OCI-LY7 (cell line): ENCODE measurements at regions not wholly inside any gene's neighbourhood (a gene's known extent, or its start where the extent isn't known, plus 50 kb on each side); places are given as distances from the start of the nearest gene placed in this dataset.

ENCODE experiments used
- EZH2phosphoT487 ChIP-seq: fragments of 200-600 bp; sonication (generic); IDR thresholded peaks from 2 replicates; pipeline ENCODE4 v1.6.1; 2018; ENCODE audit warnings: low read depth, borderline replicate concordance, mild to moderate bottlenecking, mixed run types, antibody characterized with exemption, low read length, moderate library complexity, mixed read lengths
- TF ChIP-seq, protein P1 (sequence below): fragments of 200-600 bp; sonication (generic); conservative IDR thresholded peaks from 2 replicates; pipeline ENCODE4 v1.5.1; 2014; ENCODE audit warnings: mild to moderate bottlenecking, antibody characterized with exemption, low read length, moderate library complexity, mixed read lengths

DNA sequence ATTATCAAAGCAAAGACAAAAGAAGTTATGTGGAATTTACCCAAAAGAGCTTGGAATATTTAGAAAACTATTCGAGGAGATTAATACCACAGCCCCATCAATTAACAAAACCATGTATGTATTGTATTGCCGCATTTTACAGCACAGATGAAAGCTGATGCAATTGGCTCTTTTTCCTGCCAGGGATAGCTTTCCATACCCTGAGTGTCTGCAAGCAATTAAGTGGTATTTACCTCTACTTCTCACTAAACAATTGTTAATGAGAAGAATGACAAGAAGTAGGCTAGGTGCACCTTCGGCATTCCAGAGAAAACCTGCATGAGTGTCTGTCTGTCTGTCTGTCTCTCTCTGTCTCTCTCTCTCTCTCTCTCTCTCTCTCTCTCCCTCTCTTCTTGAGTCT is 219.5 kb downstream of the PAPSS1 start:
- TF ChIP-seq, protein P1, sequence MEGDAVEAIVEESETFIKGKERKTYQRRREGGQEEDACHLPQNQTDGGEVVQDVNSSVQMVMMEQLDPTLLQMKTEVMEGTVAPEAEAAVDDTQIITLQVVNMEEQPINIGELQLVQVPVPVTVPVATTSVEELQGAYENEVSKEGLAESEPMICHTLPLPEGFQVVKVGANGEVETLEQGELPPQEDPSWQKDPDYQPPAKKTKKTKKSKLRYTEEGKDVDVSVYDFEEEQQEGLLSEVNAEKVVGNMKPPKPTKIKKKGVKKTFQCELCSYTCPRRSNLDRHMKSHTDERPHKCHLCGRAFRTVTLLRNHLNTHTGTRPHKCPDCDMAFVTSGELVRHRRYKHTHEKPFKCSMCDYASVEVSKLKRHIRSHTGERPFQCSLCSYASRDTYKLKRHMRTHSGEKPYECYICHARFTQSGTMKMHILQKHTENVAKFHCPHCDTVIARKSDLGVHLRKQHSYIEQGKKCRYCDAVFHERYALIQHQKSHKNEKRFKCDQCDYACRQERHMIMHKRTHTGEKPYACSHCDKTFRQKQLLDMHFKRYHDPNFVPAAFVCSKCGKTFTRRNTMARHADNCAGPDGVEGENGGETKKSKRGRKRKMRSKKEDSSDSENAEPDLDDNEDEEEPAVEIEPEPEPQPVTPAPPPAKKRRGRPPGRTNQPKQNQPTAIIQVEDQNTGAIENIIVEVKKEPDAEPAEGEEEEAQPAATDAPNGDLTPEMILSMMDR: no peak
- no peak for TF ChIP-seq EZH2phosphoT487
